Coronary artery (tissue), 2 donors: ENCODE measurements at regions not wholly inside any gene's neighbourhood (a gene's known extent, or its start where the extent isn't known, plus 50 kb on each side); places are given as distances from the start of the nearest gene placed in this dataset.

Experiments used
- DNase-seq: peaks from one replicate; pipeline ENCODE4 v3.0.0-alpha.2; 2017; ENCODE audit warnings: low spot score
- H3K27ac ChIP-seq, 2 donors: fragments of 200-600 bp; sonication (generic); one replicate each; pipeline ENCODE4 v1.5.1; 2016 to 2019
- H3K4me3 ChIP-seq: fragments of 200-600 bp; sonication (generic); 2 replicates; pipeline ENCODE4 v1.5.1; 2016; ENCODE audit warnings: mild to moderate bottlenecking, moderate library complexity
- CTCF ChIP-seq: fragments of 200-600 bp; sonication (generic); IDR thresholded peaks from one replicate; pipeline ENCODE4 v1.5.1; 2019; ENCODE audit warnings: antibody characterized with exemption

GRCh38 chr10:61356354-61356753 is 96.8 kb downstream of the TMEM26 start:
- no peak for TF ChIP-seq CTCF
- DNase-seq, result no peak
- Histone ChIP-seq H3K27ac (no peak overlapping the region), H3K4me3 (no peak overlapping the region)

GRCh38 chr10:61355211-61355610 is 98.0 kb downstream of the TMEM26 start:
- H3K4me3 ChIP-seq, result no peak overlapping the region
- no peak for TF ChIP-seq CTCF
- H3K27ac ChIP-seq, result no peak overlapping the region
- no peak for DNase-seq

GRCh38 chr10:61354401-61354975 is 98.7 kb downstream of the TMEM26 start:
- DNase-seq, result no peak
- Histone ChIP-seq H3K4me3 (no peak overlapping the region), H3K27ac (no peak overlapping the region)
- TF ChIP-seq CTCF, result no peak

GRCh38 chr10:61350794-61351193 is 102.4 kb downstream of the TMEM26 start:
- TF ChIP-seq CTCF, result no peak
- Histone ChIP-seq H3K4me3 (no peak overlapping the region), H3K27ac (no peak overlapping the region)
- no peak for DNase-seq

GRCh38 chr10:61350068-61350467 is 103.1 kb downstream of the TMEM26 start:
- no peak for TF ChIP-seq CTCF

GRCh38 chr10:61346796-61347413 is 106.3 kb downstream of the TMEM26 start:
- no peak for DNase-seq
- no peak overlapping the region for H3K4me3 ChIP-seq
- TF ChIP-seq CTCF, result no peak
- H3K27ac ChIP-seq, result no peak overlapping the region

More at GRCh38 chr10:61350068-61350467, 103.1 kb downstream of the TMEM26 start:
- Histone ChIP-seq H3K27ac (no peak overlapping the region), H3K4me3 (no peak overlapping the region)
- no peak for DNase-seq

GRCh38 chr10:61343796-61344195 is 109.4 kb downstream of the TMEM26 start:
- H3K4me3 ChIP-seq, result no peak overlapping the region
- DNase-seq, result no peak
- H3K27ac ChIP-seq, result no peak overlapping the region
- TF ChIP-seq CTCF, result no peak
